ENCODE measurements at regions not wholly inside any gene's neighbourhood (a gene's known extent, or its start where the extent isn't known, plus 50 kb on each side); places are given as distances from the start of the nearest gene placed in this dataset.

GRCh38 chr13:38166116-38166515 lies 183.5 kb upstream of the UFM1 start:
- no peak for DNase-seq (ENCODE audit: low read depth)
- no peak overlapping the region for H3K4me3 ChIP-seq (ENCODE audit: low read depth, low read length)

DNA sequence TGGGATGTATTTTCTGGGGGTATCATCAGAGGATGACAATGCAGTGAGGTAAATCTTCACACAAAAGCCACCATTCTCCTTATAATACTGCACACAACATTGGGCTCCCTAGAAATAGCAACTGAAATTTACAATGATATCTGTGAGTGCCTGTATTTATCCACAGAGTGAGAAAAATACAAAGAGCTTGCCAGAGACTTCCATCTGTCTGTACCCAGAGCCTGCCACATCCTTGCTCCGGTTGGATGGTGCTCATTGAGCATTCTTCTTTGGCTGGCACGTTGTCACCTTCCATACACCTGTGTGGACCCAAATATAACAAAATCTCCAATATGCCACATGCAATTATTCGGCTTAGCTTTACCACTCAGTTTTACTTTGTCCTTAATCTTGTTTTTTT lies 189.5 kb upstream of the UFM1 start:
- no peak overlapping the region for H3K4me3 ChIP-seq (ENCODE audit: low read depth, low read length)
- TF ChIP-seq, protein P1, sequence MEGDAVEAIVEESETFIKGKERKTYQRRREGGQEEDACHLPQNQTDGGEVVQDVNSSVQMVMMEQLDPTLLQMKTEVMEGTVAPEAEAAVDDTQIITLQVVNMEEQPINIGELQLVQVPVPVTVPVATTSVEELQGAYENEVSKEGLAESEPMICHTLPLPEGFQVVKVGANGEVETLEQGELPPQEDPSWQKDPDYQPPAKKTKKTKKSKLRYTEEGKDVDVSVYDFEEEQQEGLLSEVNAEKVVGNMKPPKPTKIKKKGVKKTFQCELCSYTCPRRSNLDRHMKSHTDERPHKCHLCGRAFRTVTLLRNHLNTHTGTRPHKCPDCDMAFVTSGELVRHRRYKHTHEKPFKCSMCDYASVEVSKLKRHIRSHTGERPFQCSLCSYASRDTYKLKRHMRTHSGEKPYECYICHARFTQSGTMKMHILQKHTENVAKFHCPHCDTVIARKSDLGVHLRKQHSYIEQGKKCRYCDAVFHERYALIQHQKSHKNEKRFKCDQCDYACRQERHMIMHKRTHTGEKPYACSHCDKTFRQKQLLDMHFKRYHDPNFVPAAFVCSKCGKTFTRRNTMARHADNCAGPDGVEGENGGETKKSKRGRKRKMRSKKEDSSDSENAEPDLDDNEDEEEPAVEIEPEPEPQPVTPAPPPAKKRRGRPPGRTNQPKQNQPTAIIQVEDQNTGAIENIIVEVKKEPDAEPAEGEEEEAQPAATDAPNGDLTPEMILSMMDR (IDR thresholded peaks at IDR 0.05; ENCODE audit: insufficient read depth, low read depth, low read length, missing control alignments) = no peak
- no peak for DNase-seq (ENCODE audit: low read depth)

More at GRCh38 chr13:38166116-38166515, 183.5 kb upstream of the UFM1 start:
- TF ChIP-seq, protein P1 (IDR thresholded peaks at IDR 0.05; ENCODE audit: insufficient read depth, low read depth, low read length, missing control alignments) = no peak

- DNase-seq (ENCODE audit: low read depth) = no peak
- TF ChIP-seq, protein P1 (IDR thresholded peaks at IDR 0.05; ENCODE audit: insufficient read depth, low read depth, low read length, missing control alignments) = no peak
- no peak overlapping the region for H3K4me3 ChIP-seq (ENCODE audit: low read depth, low read length)
Observed at GRCh38 chr13:38159710-38160109, 189.9 kb upstream of the UFM1 start.

GRCh38 chr13:38147050-38147449 lies 202.6 kb upstream of the UFM1 start:
- no peak for DNase-seq (ENCODE audit: low read depth)
- H3K4me3 ChIP-seq (ENCODE audit: low read depth, low read length) = no peak overlapping the region
- TF ChIP-seq, protein P1 (IDR thresholded peaks at IDR 0.05; ENCODE audit: insufficient read depth, low read depth, low read length, missing control alignments) = no peak

DNA sequence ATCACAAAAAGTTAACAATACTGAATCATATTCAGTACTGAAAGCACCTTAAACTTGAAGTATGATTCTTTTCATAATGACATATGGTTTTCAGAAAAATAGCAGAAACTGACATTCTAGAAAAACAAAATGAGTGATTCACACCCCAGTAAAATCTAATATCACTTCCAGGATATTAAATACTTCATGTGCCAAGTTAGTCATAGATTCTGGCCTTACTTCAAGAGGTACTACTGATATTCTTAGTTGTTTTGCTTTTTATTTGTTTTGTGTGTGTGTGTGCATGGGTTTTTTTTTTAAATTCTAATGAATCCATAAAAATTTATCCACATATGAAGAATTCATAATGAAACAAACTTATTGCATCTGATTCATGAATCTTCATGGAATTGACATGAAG lies 207.9 kb upstream of the UFM1 start:
- DNase-seq (ENCODE audit: low read depth) = no peak
- H3K4me3 ChIP-seq (ENCODE audit: low read depth, low read length) = no peak overlapping the region
- TF ChIP-seq, protein P1 (IDR thresholded peaks at IDR 0.05; ENCODE audit: insufficient read depth, low read depth, low read length, missing control alignments) = no peak

- H3K4me3 ChIP-seq (ENCODE audit: low read depth, low read length) = no peak overlapping the region
- no peak for DNase-seq (ENCODE audit: low read depth)
- TF ChIP-seq, protein P1 (IDR thresholded peaks at IDR 0.05; ENCODE audit: insufficient read depth, low read depth, low read length, missing control alignments) = no peak
Observed at GRCh38 chr13:38135592-38135991, 214.1 kb upstream of the UFM1 start.

DNA sequence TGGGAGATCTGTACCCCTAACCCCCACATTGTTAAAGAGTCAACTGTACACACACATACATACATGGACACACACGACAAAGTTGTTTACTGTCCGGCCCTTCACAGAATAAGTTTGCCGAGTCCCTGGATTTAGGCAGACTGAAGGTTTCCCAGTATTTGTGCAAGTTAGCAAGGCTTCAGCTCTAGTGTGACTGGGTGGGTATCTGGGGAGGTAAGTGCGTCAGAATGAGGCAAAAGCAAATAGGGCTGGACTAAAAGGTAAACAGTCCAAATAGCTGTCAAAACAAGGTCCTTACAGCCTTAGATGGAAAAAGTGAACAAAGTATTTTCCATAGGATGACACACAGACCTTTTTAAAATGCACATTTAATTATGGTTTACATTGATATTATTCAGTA lies 228.4 kb upstream of the UFM1 start:
- DNase-seq (ENCODE audit: low read depth) = no peak
- TF ChIP-seq, protein P1 (IDR thresholded peaks at IDR 0.05; ENCODE audit: insufficient read depth, low read depth, low read length, missing control alignments) = no peak
- H3K4me3 ChIP-seq (ENCODE audit: low read depth, low read length) = no peak overlapping the region

Measured in GM12865 (cell line).